Neuronal stem cell (in vitro differentiated cells): ENCODE measurements at regions not wholly inside any gene's neighbourhood (a gene's known extent, or its start where the extent isn't known, plus 50 kb on each side); places are given as distances from the start of the nearest gene placed in this dataset.

Source experiments
- DNase-seq: peaks from one replicate; pipeline ENCODE4 v3.0.0-alpha.2; 2013; ENCODE audit warnings: low spot score
- H2AFZ ChIP-seq: one replicate; pipeline ENCODE4 v1.6.1; 2013; ENCODE audit warnings: mild to moderate bottlenecking, low read length, inconsistent platforms
- H2AK5ac ChIP-seq: 2 replicates; pipeline ENCODE4 v1.6.1; 2013; ENCODE audit warnings: low read depth, mild to moderate bottlenecking, inconsistent platforms, low read length, moderate library complexity, mixed read lengths
- H2BK120ac ChIP-seq: 2 replicates; pipeline ENCODE4 v1.6.1; 2013; ENCODE audit warnings: low read depth, mild to moderate bottlenecking, inconsistent platforms, low read length, moderate library complexity, mixed read lengths
- H2BK12ac ChIP-seq: one replicate; pipeline ENCODE4 v1.6.1; 2013; ENCODE audit warnings: low read length, inconsistent platforms
- H2BK15ac ChIP-seq: 2 replicates; pipeline ENCODE4 v1.6.1; 2013; ENCODE audit warnings: mild to moderate bottlenecking, low read length, inconsistent platforms, mixed read lengths
- H2BK5ac ChIP-seq: one replicate; pipeline ENCODE4 v1.6.1; 2013; ENCODE audit warnings: inconsistent platforms, mild to moderate bottlenecking, low read length, moderate library complexity
- H3K14ac ChIP-seq: one replicate; pipeline ENCODE4 v1.6.1; 2013; ENCODE audit warnings: low read length, inconsistent platforms
- H3K18ac ChIP-seq: 2 replicates; pipeline ENCODE4 v1.6.1; 2013; ENCODE audit warnings: low read length, inconsistent platforms
- H3K23ac ChIP-seq: 2 replicates; pipeline ENCODE4 v1.6.1; 2013; ENCODE audit warnings: low read depth, mild to moderate bottlenecking, mixed read lengths, low read length, inconsistent platforms; ENCODE audit not compliant: poor library complexity
- H3K27ac ChIP-seq: replicated peaks from 3 replicates; pipeline ENCODE4 v1.5.1; 2013; ENCODE audit warnings: low read length, inconsistent platforms
- H3K27me3 ChIP-seq, 3 experiments: 2 replicates each; pipeline ENCODE4 v1.6.1; 2013; ENCODE audit warnings: low read length in 3 of 3, mild to moderate bottlenecking in 2 of 3, inconsistent platforms in 1 of 3, low read depth in 1 of 3, mixed read lengths in 1 of 3, moderate library complexity in 1 of 3; ENCODE audit not compliant: control insufficient read depth in 3 of 3, insufficient read depth in 3 of 3
- H3K36me3 ChIP-seq, 2 donors: replicated peaks in 1 of 2; 2 replicates each; pipeline ENCODE4 v1.6.1; 2013; ENCODE audit warnings: low read length in 2 of 2; ENCODE audit not compliant: control insufficient read depth in 2 of 2, insufficient read depth in 2 of 2
- H3K4ac ChIP-seq: 2 replicates; pipeline ENCODE4 v1.6.1; 2013; ENCODE audit warnings: inconsistent platforms, mild to moderate bottlenecking, low read length, moderate library complexity
- H3K4me1 ChIP-seq, 2 donors: 1 replicate in 1 of 2; 2 replicates in 1 of 2; pipeline ENCODE4 v1.6.1; 2013; ENCODE audit warnings: low read length in 2 of 2, low read depth in 1 of 2; ENCODE audit not compliant: control insufficient read depth in 2 of 2, insufficient read depth in 1 of 2
- H3K4me2 ChIP-seq: one replicate; pipeline ENCODE4 v1.6.1; 2013; ENCODE audit warnings: mild to moderate bottlenecking, low read length, inconsistent platforms; ENCODE audit not compliant: insufficient read depth, poor library complexity, severe bottlenecking
- H3K4me3 ChIP-seq, 2 donors: 2 replicates each; pipeline ENCODE4 v1.5.1; 2013; ENCODE audit warnings: low read length in 2 of 2, mild to moderate bottlenecking in 2 of 2, inconsistent platforms in 1 of 2, moderate library complexity in 1 of 2
- H3K79me1 ChIP-seq: one replicate; pipeline ENCODE4 v1.6.1; 2013; ENCODE audit warnings: low read depth, mild to moderate bottlenecking, inconsistent platforms, low read length, moderate library complexity
- H3K9ac ChIP-seq: one replicate; pipeline ENCODE4 v1.6.1; 2013; ENCODE audit warnings: mild to moderate bottlenecking, low read depth, low read length, inconsistent platforms; ENCODE audit not compliant: poor library complexity
- H3K9me3 ChIP-seq, 2 donors: replicated peaks in 1 of 2; 2 replicates each; pipeline versions ENCODE3 to v1.6.1; 2013; ENCODE audit warnings: low read length in 2 of 2, mild to moderate bottlenecking in 2 of 2, inconsistent platforms in 1 of 2, low read depth in 1 of 2, mixed read lengths in 1 of 2, moderate library complexity in 1 of 2; ENCODE audit not compliant: control insufficient read depth in 2 of 2, insufficient read depth in 1 of 2
- H4K8ac ChIP-seq: one replicate; pipeline ENCODE4 v1.6.1; 2013; ENCODE audit warnings: low read depth, mild to moderate bottlenecking, inconsistent platforms, low read length, moderate library complexity
- H4K91ac ChIP-seq: one replicate; pipeline ENCODE4 v1.6.1; 2013; ENCODE audit warnings: low read length, low read depth, mild to moderate bottlenecking, inconsistent platforms; ENCODE audit not compliant: poor library complexity
- WGBS, 2 donors: extraction: QIAGEN DNeasy Blood & Tissue Kit; methylation state at CpG; one replicate each; pipeline ENCODE4 v1.1.7; 2013; ENCODE audit warnings: missing lambda C conversion rate in 2 of 2, mixed read lengths in 1 of 2; ENCODE audit not compliant: insufficient read length in 2 of 2, insufficient replicate concordance in 1 of 2; ENCODE audit errors: extremely low coverage in 2 of 2; 5-methylcytosine and 5-hydroxymethylcytosine counted together

GRCh38 chr10:27618906-27619305, 114.8 kb downstream of the RAB18 start:
- Histone ChIP-seq H3K23ac (no peak overlapping the region), H2BK5ac (no peak overlapping the region), H2BK12ac (no peak overlapping the region), H2BK120ac (no peak overlapping the region), H3K4me1 (peaks cover 1 to 3% of the 10 kb centered on the region in 2 donors), H3K4ac (no peak overlapping the region), H3K18ac (no peak overlapping the region), H3K4me3 (no peak overlapping the region), H4K91ac (no peak overlapping the region), H3K36me3 (no peaks in the 10 kb centered on the region), H3K27ac (no peak overlapping the region), H3K27me3 (no peaks in the 10 kb centered on the region), H3K9ac (no peak overlapping the region), H2AK5ac (no peak overlapping the region), H3K14ac (no peak overlapping the region), H4K8ac (no peak overlapping the region), H3K79me1 (no peaks in the 10 kb centered on the region), H3K4me2 (no peak overlapping the region), H2BK15ac (no peak overlapping the region), H2AFZ (peak overlapping the region; percentile 14), H3K9me3 (no peaks in the 10 kb centered on the region)
- WGBS, 2 donors, result no CpG with 5 or more reads among the region's 10 CpGs
- no peak for DNase-seq

DNA sequence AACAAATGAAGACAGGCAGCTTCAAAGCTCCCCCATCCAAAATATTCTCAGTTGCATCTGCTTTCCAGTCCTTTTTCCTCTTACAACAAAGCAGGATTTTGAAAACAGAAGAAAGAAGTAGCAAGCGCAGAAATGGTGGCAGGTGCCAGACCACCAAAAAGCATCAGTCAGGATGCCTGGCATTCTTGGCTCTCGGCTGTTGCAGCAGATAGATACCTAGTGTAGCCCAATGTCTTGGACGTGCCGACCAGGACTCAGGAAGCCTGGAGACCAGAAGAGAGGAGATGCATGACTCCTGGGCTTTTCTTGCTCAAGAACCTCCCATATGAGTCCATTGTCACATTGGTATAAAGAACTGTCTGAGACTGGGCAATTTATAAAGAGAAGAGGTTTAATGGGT, 115.2 kb downstream of the RAB18 start:
- no peak overlapping the region for H3K27ac ChIP-seq
- H3K9me3 ChIP-seq, result no peaks in the 10 kb centered on the region
- no peak overlapping the region for H3K4ac ChIP-seq
- no peak overlapping the region for H2BK15ac ChIP-seq
- no peak overlapping the region for H4K91ac ChIP-seq
- no peak overlapping the region for H2BK120ac ChIP-seq
- H3K36me3 ChIP-seq, result no peaks in the 10 kb centered on the region
- peaks cover 1 to 3% of the 10 kb centered on the region in 2 donors for H3K4me1 ChIP-seq
- no CpG with 5 or more reads among the region's 4 CpGs for WGBS, 2 donors
- no peaks in the 10 kb centered on the region for H3K27me3 ChIP-seq
- no peak overlapping the region for H2BK5ac ChIP-seq
- DNase-seq, result no peak
- no peak overlapping the region for H3K18ac ChIP-seq
- no peak overlapping the region for H3K4me3 ChIP-seq
- no peaks in the 10 kb centered on the region for H3K79me1 ChIP-seq
- H2AK5ac ChIP-seq, result no peak overlapping the region
- no peak overlapping the region for H2BK12ac ChIP-seq
- H3K9ac ChIP-seq, result no peak overlapping the region
- no peak overlapping the region for H3K23ac ChIP-seq
- no peak overlapping the region for H3K14ac ChIP-seq
- no peak overlapping the region for H3K4me2 ChIP-seq
- H4K8ac ChIP-seq, result no peak overlapping the region
- peak overlapping the region; percentile 14 for H2AFZ ChIP-seq

DNA sequence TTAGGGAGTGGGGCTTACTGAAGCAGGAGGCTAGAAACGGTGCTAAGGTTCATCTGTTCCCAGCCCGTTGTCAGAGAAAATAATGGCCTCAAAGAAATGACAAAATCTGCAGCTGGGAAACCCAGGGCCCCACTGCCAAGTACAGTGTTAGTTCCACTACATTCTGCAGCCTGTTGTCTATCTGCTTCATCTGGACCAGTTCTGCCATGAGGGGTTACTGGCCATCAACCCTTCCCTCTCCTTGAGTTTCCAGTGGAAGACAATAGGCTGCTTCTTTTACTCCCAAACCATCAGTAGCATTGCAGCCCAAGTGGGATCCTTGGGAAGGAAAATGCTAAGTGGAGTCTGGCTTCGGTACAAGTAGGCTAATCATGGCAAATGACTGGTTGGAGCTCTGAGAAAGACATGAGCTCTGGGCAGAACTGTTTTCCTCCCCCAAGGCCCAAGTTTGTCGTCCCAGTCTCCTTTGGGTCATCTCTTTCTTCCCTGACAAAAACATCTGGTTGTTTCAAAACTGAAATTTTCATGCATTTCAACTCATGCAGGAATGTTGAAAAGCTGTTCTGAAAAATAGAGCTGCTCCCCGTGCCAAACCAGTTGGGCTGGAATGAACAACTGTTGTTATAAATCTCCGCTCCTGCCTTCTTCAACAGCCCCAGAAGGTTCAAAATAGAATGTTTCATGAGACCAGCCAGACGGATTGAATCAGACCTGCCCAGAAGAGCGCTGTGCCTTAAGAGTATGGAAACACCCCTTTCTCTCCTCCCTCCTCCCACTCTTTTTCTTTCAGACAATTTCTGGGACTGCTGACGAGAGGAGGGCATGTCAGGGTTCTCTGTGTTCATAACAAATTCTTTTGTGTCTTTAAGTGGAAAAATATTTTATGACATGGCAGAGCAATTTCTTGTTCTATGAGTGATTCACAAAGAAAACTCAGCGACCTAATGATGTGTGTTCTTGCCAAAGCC, 116.6 kb downstream of the RAB18 start:
- H2AFZ ChIP-seq, result no peak overlapping the region
- peaks cover 3 to 8% of the 10 kb centered on the region in 2 donors for H3K4me1 ChIP-seq
- no peaks in the 10 kb centered on the region for H3K9me3 ChIP-seq
- H3K14ac ChIP-seq, result no peak overlapping the region
- no peak overlapping the region for H3K4me2 ChIP-seq
- H3K4me3 ChIP-seq, result no peak overlapping the region
- no peak overlapping the region for H2BK15ac ChIP-seq
- H4K8ac ChIP-seq, result no peak overlapping the region
- H3K23ac ChIP-seq, result no peak overlapping the region
- H3K18ac ChIP-seq, result no peak overlapping the region
- no peak overlapping the region for H2BK5ac ChIP-seq
- no peak overlapping the region for H2BK120ac ChIP-seq
- H3K9ac ChIP-seq, result no peak overlapping the region
- no peak overlapping the region for H4K91ac ChIP-seq
- H3K4ac ChIP-seq, result no peak overlapping the region
- no peaks in the 10 kb centered on the region for H3K27me3 ChIP-seq
- no peaks in the 10 kb centered on the region for H3K36me3 ChIP-seq
- no peaks in the 10 kb centered on the region for H3K79me1 ChIP-seq
- DNase-seq, result no peak
- no peak overlapping the region for H3K27ac ChIP-seq
- no peak overlapping the region for H2AK5ac ChIP-seq
- no CpG with 5 or more reads among the region's 10 CpGs for WGBS, 2 donors
- H2BK12ac ChIP-seq, result no peak overlapping the region

GRCh38 chr10:27621461-27621860, 117.4 kb downstream of the RAB18 start:
- no peak overlapping the region for H2BK5ac ChIP-seq
- no peak overlapping the region for H3K23ac ChIP-seq
- no peak overlapping the region for H2BK15ac ChIP-seq
- H3K4me1 ChIP-seq, result peaks cover 3 to 13% of the 10 kb centered on the region in 2 donors
- no peaks in the 10 kb centered on the region for H3K36me3 ChIP-seq
- no peaks in the 10 kb centered on the region for H3K9me3 ChIP-seq
- H3K79me1 ChIP-seq, result no peaks in the 10 kb centered on the region
- no peaks in the 10 kb centered on the region for H3K27me3 ChIP-seq
- no peak overlapping the region for H3K14ac ChIP-seq
- no peak overlapping the region for H2AFZ ChIP-seq
- H3K27ac ChIP-seq, result no peak overlapping the region
- H2AK5ac ChIP-seq, result no peak overlapping the region
- no peak overlapping the region for H3K4me3 ChIP-seq
- no peak overlapping the region for H3K4ac ChIP-seq
- no peak overlapping the region for H4K8ac ChIP-seq
- H3K18ac ChIP-seq, result no peak overlapping the region
- no peak overlapping the region for H2BK120ac ChIP-seq
- H2BK12ac ChIP-seq, result no peak overlapping the region
- no peak for DNase-seq
- no peak overlapping the region for H4K91ac ChIP-seq
- no CpG with 5 or more reads among the region's 4 CpGs for WGBS, 2 donors
- H3K9ac ChIP-seq, result no peak overlapping the region
- no peak overlapping the region for H3K4me2 ChIP-seq
